SK-N-SH (cell line): ENCODE measurements at regions not wholly inside any gene's neighbourhood (a gene's known extent, or its start where the extent isn't known, plus 50 kb on each side); places are given as distances from the start of the nearest gene placed in this dataset.

ENCODE experiments used
- CTCF ChIA-PET: fragments of 300-600, 350-600 bp; formaldehyde crosslinking; extraction: SDS; loops from one replicate; lab custom pipeline; 2021; lab: Yijun Ruan, JAX
- POLR2A ChIA-PET: fragments of 350-600 bp; sonication (Branson Sonifier 250); formaldehyde crosslinking; extraction: SDS; loops from one replicate; lab custom pipeline; 2020; ENCODE audit warnings: antibody characterized with exemption, inconsistent platforms; lab: Yijun Ruan, JAX
- DNase-seq: peaks from one replicate; pipeline ENCODE4 v3.0.0; 2012
- H2AFZ ChIP-seq: fragments of 200-600 bp; sonication (generic); 2 replicates; pipeline ENCODE4 v1.8.1; 2016; ENCODE audit warnings: antibody characterized with exemption, mild to moderate bottlenecking, low read depth
- H3F3A ChIP-seq: fragments of 200-600 bp; sonication (generic); replicated peaks from 2 replicates; pipeline ENCODE3; 2016; ENCODE audit warnings: antibody characterized with exemption, mild to moderate bottlenecking; ENCODE audit not compliant: insufficient read depth
- H3K27ac ChIP-seq, 2 experiments: fragments of 200-500 bp in 1 of 2; fragments of 200-600 bp in 1 of 2; sonication (Bioruptor generic) in 1 of 2; sonication (generic), shearing (Covaris generic) in 1 of 2; 2 replicates each; pipeline versions ENCODE4 v1.5.1 to v1.6.1; 2014 to 2016; ENCODE audit warnings: low read depth in 2 of 2, inconsistent platforms in 1 of 2, low read length in 1 of 2, mild to moderate bottlenecking in 1 of 2, mixed read lengths in 1 of 2
- H3K27me3 ChIP-seq: fragments of 200-600 bp; sonication (generic), shearing (Covaris generic); 2 replicates; pipeline ENCODE4 v1.6.1; 2016; ENCODE audit warnings: mixed run types; ENCODE audit not compliant: insufficient read depth
- H3K36me3 ChIP-seq, 2 experiments: fragments of 200-500 bp in 1 of 2; fragments of 200-600 bp in 1 of 2; sonication (Bioruptor generic) in 1 of 2; sonication (generic) in 1 of 2; replicated peaks in 1 of 2; 2 replicates each; pipeline versions ENCODE3 to v1.5.1; 2014 to 2016; ENCODE audit warnings: low read length in 1 of 2, mild to moderate bottlenecking in 1 of 2; ENCODE audit not compliant: insufficient read depth in 2 of 2, control insufficient read depth in 1 of 2
- H3K4me1 ChIP-seq, 2 experiments: fragments of 200-500 bp in 1 of 2; fragments of 200-600 bp in 1 of 2; sonication (Bioruptor generic) in 1 of 2; sonication (generic), shearing (Covaris generic) in 1 of 2; 2 replicates each; pipeline versions ENCODE4 v1.5.1 to v1.6.1; 2014 to 2016; ENCODE audit warnings: low read depth in 1 of 2, low read length in 1 of 2, mixed run types in 1 of 2; ENCODE audit not compliant: insufficient read depth in 2 of 2, control insufficient read depth in 1 of 2
- H3K4me2 ChIP-seq: fragments of 200-600 bp; sonication (generic), shearing (Covaris generic); 2 replicates; pipeline ENCODE4 v1.6.1; 2017; ENCODE audit warnings: mixed run types
- H3K4me3 ChIP-seq, 2 experiments: fragments of 200-500 bp in 1 of 2; fragments of 200-600 bp in 1 of 2; sonication (Bioruptor generic) in 1 of 2; sonication (generic), shearing (Covaris generic) in 1 of 2; 2 replicates each; pipeline versions ENCODE4 v1.5.1 to v1.8.1; 2014 to 2016; ENCODE audit warnings: low read depth in 2 of 2, inconsistent platforms in 1 of 2, low read length in 1 of 2, mild to moderate bottlenecking in 1 of 2, mixed read lengths in 1 of 2, moderate library complexity in 1 of 2
- H3K79me2 ChIP-seq: fragments of 200-600 bp; sonication (generic); 2 replicates; pipeline ENCODE4 v1.8.1; 2017; ENCODE audit warnings: mild to moderate bottlenecking; ENCODE audit not compliant: insufficient read depth
- H3K9ac ChIP-seq: fragments of 200-600 bp; sonication (generic); 2 replicates; pipeline ENCODE4 v1.6.1; 2017; ENCODE audit warnings: mixed run types
- H3K9me2 ChIP-seq: fragments of 200-600 bp; sonication (generic); 2 replicates; pipeline ENCODE4 v1.6.1; 2017; ENCODE audit warnings: mixed run types
- H3K9me3 ChIP-seq: fragments of 200-600 bp; sonication (generic); 2 replicates; pipeline ENCODE4 v1.6.1; 2017; ENCODE audit warnings: mixed run types, mild to moderate bottlenecking, moderate library complexity
- H4K20me1 ChIP-seq: fragments of 200-600 bp; sonication (generic); 2 replicates; pipeline ENCODE4 v1.6.1; 2017; ENCODE audit warnings: mild to moderate bottlenecking, mixed run types; ENCODE audit not compliant: insufficient read depth
- CHD2 ChIP-seq: fragments of 150-350 bp; IDR thresholded peaks from 2 replicates; pipeline ENCODE4 v1.6.1; 2018; ENCODE audit warnings: low read length; ENCODE audit not compliant: partially characterized antibody
- CTCF ChIP-seq: fragments of 200-600 bp; sonication (generic); IDR thresholded peaks from 2 replicates; pipeline ENCODE4 v1.6.1; 2017; ENCODE audit warnings: antibody characterized with exemption, mild to moderate bottlenecking, moderate library complexity
- ELF1 ChIP-seq: IDR thresholded peaks from 2 replicates; pipeline ENCODE4 v1.4.0; 2012
- EP300 ChIP-seq, 2 experiments: IDR thresholded peaks; 2 replicates each; pipeline versions ENCODE4 v1.4.0 to v1.6.1; 2012; ENCODE audit warnings: borderline replicate concordance in 1 of 2, low read depth in 1 of 2, low read length in 1 of 2
- FOSL2 ChIP-seq: IDR thresholded peaks from 2 replicates; pipeline ENCODE4 v1.4.0; 2012; ENCODE audit warnings: low read depth, mild to moderate bottlenecking, moderate library complexity, borderline replicate concordance
- FOXJ3 ChIP-seq: sonication (generic); formaldehyde crosslinking; IDR thresholded peaks from 2 replicates; pipeline ENCODE4 v1.5.1; 2020; ENCODE audit warnings: mild to moderate bottlenecking, missing genetic modification reagents
- FOXM1 ChIP-seq: IDR thresholded peaks from 2 replicates; pipeline ENCODE4 v1.4.0; 2012; ENCODE audit warnings: low read depth, mild to moderate bottlenecking
- GABPA ChIP-seq: IDR thresholded peaks from 2 replicates; pipeline ENCODE4 v1.4.0; 2012; ENCODE audit warnings: low read depth, mild to moderate bottlenecking
- GATA2 ChIP-seq: sonication (generic); formaldehyde crosslinking; IDR thresholded peaks from 2 replicates; pipeline ENCODE4 v1.5.0; 2020; ENCODE audit warnings: mild to moderate bottlenecking, missing genetic modification reagents
- JUND ChIP-seq: IDR thresholded peaks from 2 replicates; pipeline ENCODE4 v1.4.0; 2012
- MEF2A ChIP-seq: IDR thresholded peaks from 2 replicates; pipeline ENCODE4 v1.4.0; 2012; ENCODE audit warnings: low read depth, borderline replicate concordance
- MXI1 ChIP-seq: IDR thresholded peaks from 2 replicates; pipeline ENCODE4 v1.6.1; 2012; ENCODE audit warnings: mild to moderate bottlenecking, low read depth, low read length, improper control_type of control experiment
- NFIC ChIP-seq: IDR thresholded peaks from 2 replicates; pipeline ENCODE4 v1.4.0; 2012; ENCODE audit warnings: borderline replicate concordance
- NRF1 ChIP-seq: IDR thresholded peaks from 2 replicates; pipeline ENCODE4 v1.6.1; 2012; ENCODE audit warnings: low read depth, mild to moderate bottlenecking, low read length
- POLR2AphosphoS5 ChIP-seq: IDR thresholded peaks from 2 replicates; pipeline ENCODE4 v1.6.1; 2012; ENCODE audit warnings: low read depth, low read length
- RAD21 ChIP-seq: IDR thresholded peaks from 2 replicates; pipeline ENCODE4 v1.6.1; 2012; ENCODE audit warnings: mild to moderate bottlenecking, low read length
- RCOR1 ChIP-seq: fragments of 150-350 bp; IDR thresholded peaks from 2 replicates; pipeline ENCODE4 v1.6.1; 2017; ENCODE audit warnings: antibody characterized with exemption, low read length
- RXRA ChIP-seq: IDR thresholded peaks from 2 replicates; pipeline ENCODE4 v1.4.0; 2012; ENCODE audit warnings: low read depth, mild to moderate bottlenecking, borderline replicate concordance
- ZBTB33 ChIP-seq: IDR thresholded peaks from 2 replicates; pipeline ENCODE4 v1.4.0; 2012; ENCODE audit warnings: low read depth, borderline replicate concordance
- WGBS: methylation state at CpG from one replicate; pipeline ENCODE4 v1.1.6; 2017; ENCODE audit warnings: low lambda C conversion rate; 5-methylcytosine and 5-hydroxymethylcytosine counted together
- TF ChIP-seq, protein P1 (sequence below): fragments of 150-350 bp; IDR thresholded peaks from 2 replicates; pipeline ENCODE4 v1.6.1; 2016; ENCODE audit warnings: mild to moderate bottlenecking, low read depth, low read length
- TF ChIP-seq, protein P2 (sequence below): IDR thresholded peaks from 2 replicates; pipeline ENCODE4 v1.4.0; 2012; ENCODE audit warnings: low read depth

- TF ChIP-seq, protein P1, sequence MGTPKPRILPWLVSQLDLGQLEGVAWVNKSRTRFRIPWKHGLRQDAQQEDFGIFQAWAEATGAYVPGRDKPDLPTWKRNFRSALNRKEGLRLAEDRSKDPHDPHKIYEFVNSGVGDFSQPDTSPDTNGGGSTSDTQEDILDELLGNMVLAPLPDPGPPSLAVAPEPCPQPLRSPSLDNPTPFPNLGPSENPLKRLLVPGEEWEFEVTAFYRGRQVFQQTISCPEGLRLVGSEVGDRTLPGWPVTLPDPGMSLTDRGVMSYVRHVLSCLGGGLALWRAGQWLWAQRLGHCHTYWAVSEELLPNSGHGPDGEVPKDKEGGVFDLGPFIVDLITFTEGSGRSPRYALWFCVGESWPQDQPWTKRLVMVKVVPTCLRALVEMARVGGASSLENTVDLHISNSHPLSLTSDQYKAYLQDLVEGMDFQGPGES, result no peak
- TF ChIP-seq ZBTB33 (no peak), MEF2A (peak; percentile 40; the same call in 1 of the 2 replicates), FOSL2 (peak; percentile 79), JUND (peak; percentile 78), GABPA (no peak), MXI1 (no peak), NRF1 (no peak)
Measured at GRCh38 chr1:8097077-8097799, 71.1 kb upstream of the ERRFI1 start (continued).

DNA sequence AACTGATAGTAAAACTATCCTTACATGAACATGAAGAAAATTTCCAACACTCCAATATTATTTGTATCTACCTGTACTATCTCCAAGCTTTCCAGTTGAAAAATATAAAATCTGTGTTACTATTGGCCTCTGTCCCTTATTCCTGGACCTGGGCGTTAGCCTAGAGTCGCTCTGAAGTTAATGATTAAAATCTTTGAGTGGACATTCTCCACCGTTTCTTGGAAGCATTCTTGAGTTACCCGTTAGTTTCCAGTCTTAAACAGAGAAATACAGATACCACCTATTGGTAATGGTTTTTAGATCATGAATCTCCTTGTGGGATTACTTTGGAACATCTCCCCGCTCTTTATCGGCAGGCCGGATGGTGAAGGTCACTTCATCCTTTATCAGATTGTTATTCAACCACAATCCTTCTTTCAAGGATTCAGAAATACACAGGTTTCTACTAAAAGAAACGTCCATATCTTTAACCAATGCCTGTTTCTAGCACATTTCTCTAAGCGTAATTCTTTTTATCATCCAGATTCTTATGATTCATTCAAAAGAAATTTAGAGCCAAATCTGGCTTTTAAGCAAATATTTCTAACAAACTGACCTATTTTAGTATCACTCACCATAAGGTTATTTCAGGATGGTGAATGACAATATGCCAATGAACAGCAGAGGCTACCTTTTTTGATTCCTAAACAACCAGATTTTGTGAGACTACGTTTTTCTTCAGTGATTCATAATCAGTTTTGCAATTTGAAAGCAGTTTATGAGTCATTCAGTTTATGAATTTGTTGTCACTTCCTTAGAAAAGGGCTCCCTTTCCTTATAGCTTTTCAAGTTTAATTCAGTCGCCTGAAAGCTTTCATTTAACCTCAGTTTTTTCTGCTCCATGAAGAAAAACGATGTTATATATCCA lies 70.2 kb upstream of the ERRFI1 start:
- H3K79me2 ChIP-seq, result no peaks in the 10 kb centered on the region
- peak overlapping the region; percentile 43; the same call in 1 of the 2 replicates for H3K9ac ChIP-seq
- H2AFZ ChIP-seq, result peak overlapping the region; percentile 2; the same call in 1 of the 2 replicates
- ChIA-PET POLR2A (no interaction called here), CTCF (no interaction called here)
- H3K27ac ChIP-seq, result peak overlapping the region; percentile 79 to 94
- 21% methylated on average over 12 of the region's 12 CpGs for WGBS
- H3K4me2 ChIP-seq, result peak overlapping the region; percentile 46; the same call in 1 of the 2 replicates
- H3K4me3 ChIP-seq, result no peak overlapping the region
- H3K9me2 ChIP-seq, result no peaks in the 10 kb centered on the region
- H3K27me3 ChIP-seq, result no peaks in the 10 kb centered on the region
- H3K4me1 ChIP-seq, result peaks cover 0 to 28% of the 10 kb centered on the region in 2 experiments; a peak in 2 of 4 replicates
- no peaks in the 10 kb centered on the region for H3K36me3 ChIP-seq
- H3K9me3 ChIP-seq, result no peaks in the 10 kb centered on the region
- peaks cover 37% of the 10 kb centered on the region for H3F3A ChIP-seq
- H4K20me1 ChIP-seq, result no peaks in the 10 kb centered on the region
- no peak for DNase-seq
- TF ChIP-seq RAD21 (no peak), JUND (peak; percentile 54), CHD2 (no peak), MEF2A (peak; percentile 85), GATA2 (CRISPR knock-in tag) (no peak), RCOR1 (no peak), EP300 (IDR thresholded peaks at IDR 0.05; ENCODE audit: borderline replicate concordance in 1 of 2, low read depth in 1 of 2, low read length in 1 of 2) (peak in 1 of 2 experiments; percentile 56; a peak in 2 of 4 replicates), CTCF (no peak), POLR2AphosphoS5 (no peak; the same call in 1 of the 2 replicates), FOXJ3 (CRISPR knock-in tag) (no peak), RXRA (peak; percentile 71), ELF1 (no peak), ZBTB33 (no peak), FOXM1 (no peak), NFIC (peak; percentile 50)
- TF ChIP-seq, protein P2, sequence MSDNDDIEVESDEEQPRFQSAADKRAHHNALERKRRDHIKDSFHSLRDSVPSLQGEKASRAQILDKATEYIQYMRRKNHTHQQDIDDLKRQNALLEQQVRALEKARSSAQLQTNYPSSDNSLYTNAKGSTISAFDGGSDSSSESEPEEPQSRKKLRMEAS, result no peak
- TF ChIP-seq, protein P1, result no peak
